ENCODE measurements at regions not wholly inside any gene's neighbourhood (a gene's known extent, or its start where the extent isn't known, plus 50 kb on each side); places are given as distances from the start of the nearest gene placed in this dataset.

DNA sequence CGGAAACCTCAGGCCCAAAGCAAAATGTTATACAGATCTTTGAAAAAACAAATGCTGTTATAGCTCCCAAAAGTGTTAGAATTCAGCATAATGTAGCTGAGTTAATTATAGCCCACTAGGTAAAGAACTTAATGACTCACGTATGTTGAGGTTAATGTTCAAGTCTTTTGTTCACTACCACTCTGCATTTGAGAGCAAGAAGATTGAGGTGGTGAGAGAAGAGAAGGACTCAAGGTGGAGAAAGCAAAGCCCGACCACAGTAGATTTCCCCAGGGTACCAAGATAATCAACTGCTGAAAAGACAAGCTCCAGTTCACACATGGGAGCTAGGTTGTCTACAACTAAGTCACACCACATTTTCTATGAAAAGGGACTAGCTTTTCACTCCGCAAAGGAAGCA lies 480.2 kb downstream of the DTHD1 start:
- TF ChIP-seq, protein P1, sequence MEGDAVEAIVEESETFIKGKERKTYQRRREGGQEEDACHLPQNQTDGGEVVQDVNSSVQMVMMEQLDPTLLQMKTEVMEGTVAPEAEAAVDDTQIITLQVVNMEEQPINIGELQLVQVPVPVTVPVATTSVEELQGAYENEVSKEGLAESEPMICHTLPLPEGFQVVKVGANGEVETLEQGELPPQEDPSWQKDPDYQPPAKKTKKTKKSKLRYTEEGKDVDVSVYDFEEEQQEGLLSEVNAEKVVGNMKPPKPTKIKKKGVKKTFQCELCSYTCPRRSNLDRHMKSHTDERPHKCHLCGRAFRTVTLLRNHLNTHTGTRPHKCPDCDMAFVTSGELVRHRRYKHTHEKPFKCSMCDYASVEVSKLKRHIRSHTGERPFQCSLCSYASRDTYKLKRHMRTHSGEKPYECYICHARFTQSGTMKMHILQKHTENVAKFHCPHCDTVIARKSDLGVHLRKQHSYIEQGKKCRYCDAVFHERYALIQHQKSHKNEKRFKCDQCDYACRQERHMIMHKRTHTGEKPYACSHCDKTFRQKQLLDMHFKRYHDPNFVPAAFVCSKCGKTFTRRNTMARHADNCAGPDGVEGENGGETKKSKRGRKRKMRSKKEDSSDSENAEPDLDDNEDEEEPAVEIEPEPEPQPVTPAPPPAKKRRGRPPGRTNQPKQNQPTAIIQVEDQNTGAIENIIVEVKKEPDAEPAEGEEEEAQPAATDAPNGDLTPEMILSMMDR (IDR thresholded peaks at IDR 0.05), result no peak
- TF ChIP-seq EZH2 (IDR thresholded peaks at IDR 0.05; ENCODE audit: borderline replicate concordance, insufficient read depth, low read depth, low read length, poor library complexity, severe bottlenecking), result no peak

Measured in B cell (primary cell).